ENCODE measurements at regions not wholly inside any gene's neighbourhood (a gene's known extent, or its start where the extent isn't known, plus 50 kb on each side); places are given as distances from the start of the nearest gene placed in this dataset.

DNA sequence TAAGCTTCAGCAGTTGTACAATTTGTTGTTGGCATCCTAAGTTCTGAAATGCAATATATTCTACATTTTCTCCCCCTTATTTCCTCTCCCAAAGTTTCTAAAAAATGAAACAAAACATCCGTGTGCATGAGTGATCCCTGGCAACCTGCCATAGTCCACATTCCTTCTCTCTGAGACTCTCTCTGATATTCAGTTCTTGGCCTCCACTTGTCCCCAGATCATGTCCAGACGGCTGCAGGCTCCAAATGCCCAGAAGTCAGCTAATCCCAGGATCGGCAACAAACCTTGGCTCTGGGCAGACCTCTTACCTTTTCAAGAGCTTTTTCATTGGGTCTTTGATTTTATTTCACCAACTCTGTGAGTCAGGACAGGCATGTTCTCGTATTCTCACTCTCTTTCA lies 187.8 kb downstream of the ETS2 start:
- Histone ChIP-seq H3K36me3 (replicated peaks; ENCODE audit: insufficient read depth, low read length) (no peaks in the 10 kb centered on the region), H3K27me3 (replicated peaks; ENCODE audit: insufficient read depth, low read length) (peaks cover 48% of the 10 kb centered on the region)
- DNase-seq = no peak

DNA sequence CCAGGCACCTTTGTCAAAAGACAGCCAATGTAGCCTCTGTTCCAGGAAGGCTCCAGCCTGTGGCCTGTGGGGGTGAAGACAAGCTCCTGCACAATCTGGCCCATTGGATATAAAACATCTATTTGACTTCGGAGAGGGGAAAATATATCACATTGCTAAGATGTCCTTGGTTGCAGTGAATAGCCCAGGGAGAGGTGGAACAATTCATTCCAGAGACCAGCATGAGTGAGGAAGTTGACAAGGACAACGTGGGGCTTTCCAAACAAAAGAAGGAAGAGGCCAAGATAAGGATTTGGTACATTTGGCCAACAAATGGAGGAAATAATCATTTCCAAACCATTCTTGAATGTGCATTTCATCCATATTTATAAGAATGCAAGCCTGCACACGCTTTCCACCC lies 187.0 kb downstream of the ETS2 start:
- H3K9ac ChIP-seq (ENCODE audit: low read length) = no peak overlapping the region
- no peak overlapping the region for H3K4me3 ChIP-seq (ENCODE audit: low read length)
- H4K20me1 ChIP-seq (ENCODE audit: insufficient read depth, low read length) = no peaks in the 10 kb centered on the region
- no peak for DNase-seq
- H3K27ac ChIP-seq (ENCODE audit: low read length) = no peak overlapping the region
- no peaks in the 10 kb centered on the region for H3K9me2 ChIP-seq (replicated peaks; ENCODE audit: insufficient read depth, low read length)
- H3K9me3 ChIP-seq (replicated peaks; ENCODE audit: insufficient read depth, low read length) = no peaks in the 10 kb centered on the region
- H3K4me2 ChIP-seq (ENCODE audit: low read depth, low read length) = no peak overlapping the region
- no peaks in the 10 kb centered on the region for H3K36me3 ChIP-seq (replicated peaks; ENCODE audit: insufficient read depth, low read length)
- no peaks in the 10 kb centered on the region for H3K79me2 ChIP-seq (ENCODE audit: low read length)
- no peaks in the 10 kb centered on the region for H3F3A ChIP-seq (ENCODE audit: insufficient read depth, low read length)
- TF ChIP-seq EZH2phosphoT487 (IDR thresholded peaks at IDR 0.05; ENCODE audit: low read length) (no peak), EZH2 (optimal IDR thresholded peaks at IDR 0.05; ENCODE audit: low read depth, low read length) (no peak)
- TF ChIP-seq, protein P1, sequence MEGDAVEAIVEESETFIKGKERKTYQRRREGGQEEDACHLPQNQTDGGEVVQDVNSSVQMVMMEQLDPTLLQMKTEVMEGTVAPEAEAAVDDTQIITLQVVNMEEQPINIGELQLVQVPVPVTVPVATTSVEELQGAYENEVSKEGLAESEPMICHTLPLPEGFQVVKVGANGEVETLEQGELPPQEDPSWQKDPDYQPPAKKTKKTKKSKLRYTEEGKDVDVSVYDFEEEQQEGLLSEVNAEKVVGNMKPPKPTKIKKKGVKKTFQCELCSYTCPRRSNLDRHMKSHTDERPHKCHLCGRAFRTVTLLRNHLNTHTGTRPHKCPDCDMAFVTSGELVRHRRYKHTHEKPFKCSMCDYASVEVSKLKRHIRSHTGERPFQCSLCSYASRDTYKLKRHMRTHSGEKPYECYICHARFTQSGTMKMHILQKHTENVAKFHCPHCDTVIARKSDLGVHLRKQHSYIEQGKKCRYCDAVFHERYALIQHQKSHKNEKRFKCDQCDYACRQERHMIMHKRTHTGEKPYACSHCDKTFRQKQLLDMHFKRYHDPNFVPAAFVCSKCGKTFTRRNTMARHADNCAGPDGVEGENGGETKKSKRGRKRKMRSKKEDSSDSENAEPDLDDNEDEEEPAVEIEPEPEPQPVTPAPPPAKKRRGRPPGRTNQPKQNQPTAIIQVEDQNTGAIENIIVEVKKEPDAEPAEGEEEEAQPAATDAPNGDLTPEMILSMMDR (IDR thresholded peaks at IDR 0.05; ENCODE audit: low read length) = no peak
- H2AFZ ChIP-seq (ENCODE audit: low read length) = no peak overlapping the region
- H3K4me1 ChIP-seq (ENCODE audit: low read length) = no peaks in the 10 kb centered on the region
- H3K27me3 ChIP-seq (replicated peaks; ENCODE audit: insufficient read depth, low read length) = peaks cover 55% of the 10 kb centered on the region

More for the DNA sequence above, 187.8 kb downstream of the ETS2 start:
- Histone ChIP-seq H3K9me3 (replicated peaks; ENCODE audit: insufficient read depth, low read length) (no peaks in the 10 kb centered on the region), H3F3A (ENCODE audit: insufficient read depth, low read length) (no peaks in the 10 kb centered on the region), H3K4me3 (ENCODE audit: low read length) (no peak overlapping the region), H4K20me1 (ENCODE audit: insufficient read depth, low read length) (no peaks in the 10 kb centered on the region), H3K4me1 (ENCODE audit: low read length) (no peaks in the 10 kb centered on the region), H3K9me2 (replicated peaks; ENCODE audit: insufficient read depth, low read length) (no peaks in the 10 kb centered on the region), H2AFZ (ENCODE audit: low read length) (no peak overlapping the region), H3K27ac (ENCODE audit: low read length) (no peak overlapping the region), H3K9ac (ENCODE audit: low read length) (no peak overlapping the region), H3K79me2 (ENCODE audit: low read length) (no peaks in the 10 kb centered on the region), H3K4me2 (ENCODE audit: low read depth, low read length) (no peak overlapping the region)
- TF ChIP-seq, protein P1 (IDR thresholded peaks at IDR 0.05; ENCODE audit: low read length) = no peak
- TF ChIP-seq EZH2phosphoT487 (IDR thresholded peaks at IDR 0.05; ENCODE audit: low read length) = no peak
- no peak for TF ChIP-seq EZH2 (optimal IDR thresholded peaks at IDR 0.05; ENCODE audit: low read depth, low read length)

DNA sequence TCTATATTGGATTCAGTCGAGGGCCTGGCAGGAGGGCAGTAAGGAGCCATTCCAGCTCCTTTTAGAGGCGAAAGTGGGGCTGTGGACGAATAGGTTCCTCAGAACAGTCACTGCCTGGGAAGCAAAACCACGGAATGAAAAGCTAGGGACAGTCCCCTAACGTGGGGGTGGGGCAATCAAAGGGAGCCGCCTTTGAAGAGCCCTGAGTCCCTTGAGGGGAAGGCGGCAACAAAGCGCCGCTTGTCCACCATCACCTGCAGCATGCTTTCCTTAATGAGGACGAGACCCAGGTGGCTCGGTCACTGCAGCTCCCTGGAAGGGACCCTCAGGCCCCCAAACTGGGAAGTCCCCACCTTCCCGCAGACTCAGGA lies 184.7 kb downstream of the ETS2 start:
- Histone ChIP-seq H3K27me3 (replicated peaks; ENCODE audit: insufficient read depth, low read length) (peaks cover 71% of the 10 kb centered on the region), H3K9ac (ENCODE audit: low read length) (no peak overlapping the region), H2AFZ (ENCODE audit: low read length) (no peak overlapping the region), H3K9me2 (replicated peaks; ENCODE audit: insufficient read depth, low read length) (no peaks in the 10 kb centered on the region), H3K9me3 (replicated peaks; ENCODE audit: insufficient read depth, low read length) (no peaks in the 10 kb centered on the region), H3F3A (ENCODE audit: insufficient read depth, low read length) (no peaks in the 10 kb centered on the region), H3K4me2 (ENCODE audit: low read depth, low read length) (no peak overlapping the region), H3K27ac (ENCODE audit: low read length) (no peak overlapping the region), H3K4me3 (ENCODE audit: low read length) (no peak overlapping the region), H4K20me1 (ENCODE audit: insufficient read depth, low read length) (no peaks in the 10 kb centered on the region), H3K79me2 (ENCODE audit: low read length) (no peaks in the 10 kb centered on the region), H3K36me3 (replicated peaks; ENCODE audit: insufficient read depth, low read length) (no peaks in the 10 kb centered on the region), H3K4me1 (ENCODE audit: low read length) (no peaks in the 10 kb centered on the region)
- no peak for TF ChIP-seq EZH2 (optimal IDR thresholded peaks at IDR 0.05; ENCODE audit: low read depth, low read length)
- TF ChIP-seq, protein P1 (IDR thresholded peaks at IDR 0.05; ENCODE audit: low read length) = no peak
- no peak for TF ChIP-seq EZH2phosphoT487 (IDR thresholded peaks at IDR 0.05; ENCODE audit: low read length)
- DNase-seq = no peak

All from MM.1S (cell line).